ENCODE measurements at regions not wholly inside any gene's neighbourhood (a gene's known extent, or its start where the extent isn't known, plus 50 kb on each side); places are given as distances from the start of the nearest gene placed in this dataset.

DNA sequence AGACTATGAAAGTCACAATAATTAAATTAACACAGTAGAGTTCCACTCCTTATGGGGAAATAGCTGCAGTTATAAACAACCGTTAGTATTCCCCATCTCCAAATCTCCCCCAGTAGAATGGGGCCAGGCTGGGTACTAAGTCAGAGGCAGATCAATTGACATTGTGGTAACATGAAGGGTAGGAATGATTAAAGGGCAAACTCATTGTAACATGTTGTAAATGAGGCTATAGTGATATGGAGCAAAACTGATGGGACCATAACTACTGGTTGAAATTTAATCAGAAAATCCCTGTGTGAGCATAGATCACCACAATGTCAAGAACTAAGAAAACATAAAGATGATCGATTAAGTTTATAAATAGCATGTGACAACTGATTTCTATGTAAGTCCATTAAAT lies 231.9 kb upstream of the NLGN4Y start:
- TF ChIP-seq POLR2A (IDR thresholded peaks at IDR 0.05) (no peak), POLR2AphosphoS5 (IDR thresholded peaks at IDR 0.05) (no peak)
- TF ChIP-seq, protein P1, sequence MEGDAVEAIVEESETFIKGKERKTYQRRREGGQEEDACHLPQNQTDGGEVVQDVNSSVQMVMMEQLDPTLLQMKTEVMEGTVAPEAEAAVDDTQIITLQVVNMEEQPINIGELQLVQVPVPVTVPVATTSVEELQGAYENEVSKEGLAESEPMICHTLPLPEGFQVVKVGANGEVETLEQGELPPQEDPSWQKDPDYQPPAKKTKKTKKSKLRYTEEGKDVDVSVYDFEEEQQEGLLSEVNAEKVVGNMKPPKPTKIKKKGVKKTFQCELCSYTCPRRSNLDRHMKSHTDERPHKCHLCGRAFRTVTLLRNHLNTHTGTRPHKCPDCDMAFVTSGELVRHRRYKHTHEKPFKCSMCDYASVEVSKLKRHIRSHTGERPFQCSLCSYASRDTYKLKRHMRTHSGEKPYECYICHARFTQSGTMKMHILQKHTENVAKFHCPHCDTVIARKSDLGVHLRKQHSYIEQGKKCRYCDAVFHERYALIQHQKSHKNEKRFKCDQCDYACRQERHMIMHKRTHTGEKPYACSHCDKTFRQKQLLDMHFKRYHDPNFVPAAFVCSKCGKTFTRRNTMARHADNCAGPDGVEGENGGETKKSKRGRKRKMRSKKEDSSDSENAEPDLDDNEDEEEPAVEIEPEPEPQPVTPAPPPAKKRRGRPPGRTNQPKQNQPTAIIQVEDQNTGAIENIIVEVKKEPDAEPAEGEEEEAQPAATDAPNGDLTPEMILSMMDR (IDR thresholded peaks at IDR 0.05) = no peak

Data from breast epithelium (tissue), 3 donors.